DOHH2 (cell line): ENCODE measurements at regions not wholly inside any gene's neighbourhood (a gene's known extent, or its start where the extent isn't known, plus 50 kb on each side); places are given as distances from the start of the nearest gene placed in this dataset.

Experiments used
- EZH2phosphoT487 ChIP-seq: fragments of 200-600 bp; sonication (generic); IDR thresholded peaks from 2 replicates; pipeline ENCODE4 v1.6.1; 2017; ENCODE audit warnings: borderline replicate concordance, mild to moderate bottlenecking, antibody characterized with exemption, low read length, moderate library complexity, mixed read lengths
- TF ChIP-seq, protein P1 (sequence below): fragments of 200-600 bp; sonication (generic); IDR thresholded peaks from one replicate; pipeline ENCODE4 v1.5.1; 2014; ENCODE audit warnings: antibody characterized with exemption, mild to moderate bottlenecking, low read depth, low read length; ENCODE audit not compliant: poor library complexity, severe bottlenecking

DNA sequence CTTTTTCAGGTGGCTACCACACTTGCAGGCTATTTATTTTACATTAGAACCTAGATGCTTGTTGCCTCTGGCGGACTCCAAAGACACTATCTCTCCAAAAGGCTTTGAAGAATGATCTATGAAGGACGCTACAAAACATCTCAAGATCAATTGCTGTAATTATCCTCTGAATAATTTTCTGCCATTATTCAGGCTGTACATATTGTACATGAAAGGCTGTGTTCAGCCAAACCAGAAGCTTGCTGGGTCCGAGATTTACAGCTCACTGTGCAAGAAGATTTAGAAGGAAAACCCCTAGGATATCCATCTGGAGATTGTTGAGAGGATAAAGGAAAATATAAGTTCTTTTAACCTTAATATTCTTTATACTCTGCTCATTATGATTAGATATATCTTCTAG lies 523.6 kb upstream of the PLXNA2 start:
- TF ChIP-seq, protein P1, sequence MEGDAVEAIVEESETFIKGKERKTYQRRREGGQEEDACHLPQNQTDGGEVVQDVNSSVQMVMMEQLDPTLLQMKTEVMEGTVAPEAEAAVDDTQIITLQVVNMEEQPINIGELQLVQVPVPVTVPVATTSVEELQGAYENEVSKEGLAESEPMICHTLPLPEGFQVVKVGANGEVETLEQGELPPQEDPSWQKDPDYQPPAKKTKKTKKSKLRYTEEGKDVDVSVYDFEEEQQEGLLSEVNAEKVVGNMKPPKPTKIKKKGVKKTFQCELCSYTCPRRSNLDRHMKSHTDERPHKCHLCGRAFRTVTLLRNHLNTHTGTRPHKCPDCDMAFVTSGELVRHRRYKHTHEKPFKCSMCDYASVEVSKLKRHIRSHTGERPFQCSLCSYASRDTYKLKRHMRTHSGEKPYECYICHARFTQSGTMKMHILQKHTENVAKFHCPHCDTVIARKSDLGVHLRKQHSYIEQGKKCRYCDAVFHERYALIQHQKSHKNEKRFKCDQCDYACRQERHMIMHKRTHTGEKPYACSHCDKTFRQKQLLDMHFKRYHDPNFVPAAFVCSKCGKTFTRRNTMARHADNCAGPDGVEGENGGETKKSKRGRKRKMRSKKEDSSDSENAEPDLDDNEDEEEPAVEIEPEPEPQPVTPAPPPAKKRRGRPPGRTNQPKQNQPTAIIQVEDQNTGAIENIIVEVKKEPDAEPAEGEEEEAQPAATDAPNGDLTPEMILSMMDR, result no peak
- no peak for TF ChIP-seq EZH2phosphoT487
